ENCODE measurements at regions not wholly inside any gene's neighbourhood (a gene's known extent, or its start where the extent isn't known, plus 50 kb on each side); places are given as distances from the start of the nearest gene placed in this dataset.

DNA sequence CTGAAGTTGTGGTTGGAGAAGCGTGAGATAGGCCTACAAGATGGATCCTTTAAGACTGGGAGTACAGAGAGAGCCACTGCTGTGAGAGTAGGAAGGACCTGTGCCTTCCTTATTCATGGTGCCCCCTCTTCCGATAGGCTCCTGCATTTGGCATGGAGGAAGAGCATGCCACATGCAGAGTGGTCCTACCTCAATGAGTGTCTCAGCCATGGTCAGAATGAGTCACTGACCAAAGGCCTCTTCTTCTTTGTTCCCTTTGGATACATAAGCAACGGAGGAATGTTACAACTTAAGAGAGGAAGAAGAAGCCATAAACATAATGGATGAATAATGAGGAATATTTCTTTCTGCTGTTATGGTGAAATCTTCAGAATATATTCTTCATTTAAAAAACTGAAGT lies 681.2 kb upstream of the GRM7 start:
- Histone ChIP-seq H3K36me3 (ENCODE audit: low read length) (no peaks in the 10 kb centered on the region), H3K9me2 (replicated peaks; ENCODE audit: insufficient read depth, low read length) (no peaks in the 10 kb centered on the region), H3K9me3 (ENCODE audit: insufficient read depth, low read length) (no peaks in the 10 kb centered on the region), H3K27ac (ENCODE audit: low read depth, low read length) (no peak overlapping the region), H3K4me2 (ENCODE audit: low read depth, low read length, poor library complexity, severe bottlenecking) (no peak overlapping the region), H3K79me2 (ENCODE audit: insufficient read depth, low read length) (no peaks in the 10 kb centered on the region), H4K20me1 (ENCODE audit: low read depth, low read length) (no peaks in the 10 kb centered on the region), H3K27me3 (ENCODE audit: low read length) (no peaks in the 10 kb centered on the region), H3K9ac (ENCODE audit: low read length) (no peak overlapping the region), H3F3A (ENCODE audit: insufficient read depth) (no peaks in the 10 kb centered on the region), H3K4me3 (ENCODE audit: insufficient read depth, low read length, poor library complexity, severe bottlenecking) (no peak overlapping the region), H2AFZ (ENCODE audit: low read depth, low read length, severe bottlenecking) (no peak overlapping the region)
- TF ChIP-seq, protein P1, sequence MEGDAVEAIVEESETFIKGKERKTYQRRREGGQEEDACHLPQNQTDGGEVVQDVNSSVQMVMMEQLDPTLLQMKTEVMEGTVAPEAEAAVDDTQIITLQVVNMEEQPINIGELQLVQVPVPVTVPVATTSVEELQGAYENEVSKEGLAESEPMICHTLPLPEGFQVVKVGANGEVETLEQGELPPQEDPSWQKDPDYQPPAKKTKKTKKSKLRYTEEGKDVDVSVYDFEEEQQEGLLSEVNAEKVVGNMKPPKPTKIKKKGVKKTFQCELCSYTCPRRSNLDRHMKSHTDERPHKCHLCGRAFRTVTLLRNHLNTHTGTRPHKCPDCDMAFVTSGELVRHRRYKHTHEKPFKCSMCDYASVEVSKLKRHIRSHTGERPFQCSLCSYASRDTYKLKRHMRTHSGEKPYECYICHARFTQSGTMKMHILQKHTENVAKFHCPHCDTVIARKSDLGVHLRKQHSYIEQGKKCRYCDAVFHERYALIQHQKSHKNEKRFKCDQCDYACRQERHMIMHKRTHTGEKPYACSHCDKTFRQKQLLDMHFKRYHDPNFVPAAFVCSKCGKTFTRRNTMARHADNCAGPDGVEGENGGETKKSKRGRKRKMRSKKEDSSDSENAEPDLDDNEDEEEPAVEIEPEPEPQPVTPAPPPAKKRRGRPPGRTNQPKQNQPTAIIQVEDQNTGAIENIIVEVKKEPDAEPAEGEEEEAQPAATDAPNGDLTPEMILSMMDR (IDR thresholded peaks at IDR 0.05; ENCODE audit: insufficient read depth, low read length, poor library complexity, severe bottlenecking), result no peak
- no peak for TF ChIP-seq EZH2phosphoT487 (conservative IDR thresholded peaks at IDR 0.05; ENCODE audit: low read length)

DNA sequence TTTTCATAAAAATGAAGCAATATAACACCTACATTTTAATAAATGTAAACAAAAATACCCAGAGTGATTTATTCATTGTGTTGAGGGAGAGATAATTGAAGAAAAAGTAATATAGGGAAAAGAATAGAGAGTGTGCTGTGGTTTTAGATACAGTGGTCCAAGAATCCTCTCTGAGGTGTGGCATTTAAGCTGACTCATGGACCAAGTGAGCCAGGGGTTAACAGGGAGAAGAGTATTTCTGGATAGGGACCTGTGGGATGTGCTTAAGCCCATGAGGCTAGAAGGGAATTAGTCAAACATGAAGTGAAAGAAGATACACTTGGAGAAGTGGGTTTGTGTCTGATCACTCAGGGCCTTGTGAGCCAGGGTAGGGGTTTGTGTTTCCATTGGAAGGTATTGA lies 680.7 kb upstream of the GRM7 start:
- H2AFZ ChIP-seq (ENCODE audit: low read depth, low read length, severe bottlenecking), result no peak overlapping the region
- H3K79me2 ChIP-seq (ENCODE audit: insufficient read depth, low read length), result no peaks in the 10 kb centered on the region
- no peak for TF ChIP-seq EZH2phosphoT487 (conservative IDR thresholded peaks at IDR 0.05; ENCODE audit: low read length)
- TF ChIP-seq, protein P1 (IDR thresholded peaks at IDR 0.05; ENCODE audit: insufficient read depth, low read length, poor library complexity, severe bottlenecking), result no peak
- no peak overlapping the region for H3K9ac ChIP-seq (ENCODE audit: low read length)
- no peak overlapping the region for H3K4me2 ChIP-seq (ENCODE audit: low read depth, low read length, poor library complexity, severe bottlenecking)
- H3K9me3 ChIP-seq (ENCODE audit: insufficient read depth, low read length), result no peaks in the 10 kb centered on the region
- H3F3A ChIP-seq (ENCODE audit: insufficient read depth), result no peaks in the 10 kb centered on the region
- no peaks in the 10 kb centered on the region for H3K36me3 ChIP-seq (ENCODE audit: low read length)
- no peak overlapping the region for H3K4me3 ChIP-seq (ENCODE audit: insufficient read depth, low read length, poor library complexity, severe bottlenecking)
- H3K27ac ChIP-seq (ENCODE audit: low read depth, low read length), result no peak overlapping the region
- no peaks in the 10 kb centered on the region for H4K20me1 ChIP-seq (ENCODE audit: low read depth, low read length)
- H3K27me3 ChIP-seq (ENCODE audit: low read length), result no peaks in the 10 kb centered on the region
- H3K9me2 ChIP-seq (replicated peaks; ENCODE audit: insufficient read depth, low read length), result no peaks in the 10 kb centered on the region

DNA sequence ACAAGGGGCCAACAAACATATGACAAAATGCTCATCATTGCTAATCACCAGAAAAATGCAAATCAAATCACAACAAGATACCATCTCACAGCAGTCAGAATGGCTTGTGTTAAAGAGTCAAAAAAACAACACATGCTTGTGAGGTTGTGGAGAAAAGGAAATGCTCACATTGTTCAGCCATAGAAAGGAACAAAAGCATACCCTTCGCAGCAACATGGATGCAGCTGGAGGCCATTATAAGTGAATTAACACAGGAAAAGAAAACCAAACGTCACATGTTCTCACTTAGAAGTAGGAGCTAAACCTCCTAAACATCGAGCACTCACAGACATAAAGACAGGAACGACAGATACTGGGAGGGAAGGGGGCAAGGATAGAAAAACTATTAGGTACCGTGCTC lies 678.4 kb upstream of the GRM7 start:
- H3K9ac ChIP-seq (ENCODE audit: low read length), result no peak overlapping the region
- H3F3A ChIP-seq (ENCODE audit: insufficient read depth), result no peaks in the 10 kb centered on the region
- H3K9me3 ChIP-seq (ENCODE audit: insufficient read depth, low read length), result no peaks in the 10 kb centered on the region
- H3K27ac ChIP-seq (ENCODE audit: low read depth, low read length), result no peak overlapping the region
- H2AFZ ChIP-seq (ENCODE audit: low read depth, low read length, severe bottlenecking), result no peak overlapping the region
- no peaks in the 10 kb centered on the region for H3K9me2 ChIP-seq (replicated peaks; ENCODE audit: insufficient read depth, low read length)
- no peaks in the 10 kb centered on the region for H3K36me3 ChIP-seq (ENCODE audit: low read length)
- no peaks in the 10 kb centered on the region for H3K27me3 ChIP-seq (ENCODE audit: low read length)
- H3K4me3 ChIP-seq (ENCODE audit: insufficient read depth, low read length, poor library complexity, severe bottlenecking), result no peak overlapping the region
- H4K20me1 ChIP-seq (ENCODE audit: low read depth, low read length), result no peaks in the 10 kb centered on the region
- H3K79me2 ChIP-seq (ENCODE audit: insufficient read depth, low read length), result no peaks in the 10 kb centered on the region
- TF ChIP-seq EZH2phosphoT487 (conservative IDR thresholded peaks at IDR 0.05; ENCODE audit: low read length), result no peak
- TF ChIP-seq, protein P1 (IDR thresholded peaks at IDR 0.05; ENCODE audit: insufficient read depth, low read length, poor library complexity, severe bottlenecking), result no peak
- H3K4me2 ChIP-seq (ENCODE audit: low read depth, low read length, poor library complexity, severe bottlenecking), result no peak overlapping the region

DNA sequence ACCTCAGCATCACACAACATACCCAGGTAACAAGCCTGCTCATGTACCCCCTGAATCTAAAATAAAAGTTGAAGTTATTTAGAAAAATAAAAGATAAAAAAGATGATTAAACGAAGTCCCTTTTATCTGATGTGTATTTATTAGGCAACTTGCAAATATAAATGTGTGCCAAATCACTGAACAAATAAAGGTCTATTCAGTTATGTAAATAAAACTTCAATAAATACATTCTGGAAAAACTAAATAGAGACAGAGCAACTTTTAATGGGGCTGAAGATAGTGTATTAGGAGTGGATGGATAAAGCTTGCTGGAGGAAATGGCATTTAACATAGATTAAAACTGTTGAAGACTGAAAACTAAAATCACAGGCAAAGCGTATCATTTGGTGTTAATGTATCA lies 678.0 kb upstream of the GRM7 start:
- no peak for TF ChIP-seq EZH2phosphoT487 (conservative IDR thresholded peaks at IDR 0.05; ENCODE audit: low read length)
- TF ChIP-seq, protein P1 (IDR thresholded peaks at IDR 0.05; ENCODE audit: insufficient read depth, low read length, poor library complexity, severe bottlenecking), result no peak
- H3K9ac ChIP-seq (ENCODE audit: low read length), result no peak overlapping the region
- no peaks in the 10 kb centered on the region for H3F3A ChIP-seq (ENCODE audit: insufficient read depth)
- H3K4me2 ChIP-seq (ENCODE audit: low read depth, low read length, poor library complexity, severe bottlenecking), result no peak overlapping the region
- H3K27ac ChIP-seq (ENCODE audit: low read depth, low read length), result no peak overlapping the region
- no peak overlapping the region for H2AFZ ChIP-seq (ENCODE audit: low read depth, low read length, severe bottlenecking)
- no peaks in the 10 kb centered on the region for H4K20me1 ChIP-seq (ENCODE audit: low read depth, low read length)
- no peaks in the 10 kb centered on the region for H3K36me3 ChIP-seq (ENCODE audit: low read length)
- H3K9me3 ChIP-seq (ENCODE audit: insufficient read depth, low read length), result no peaks in the 10 kb centered on the region
- no peaks in the 10 kb centered on the region for H3K9me2 ChIP-seq (replicated peaks; ENCODE audit: insufficient read depth, low read length)
- H3K27me3 ChIP-seq (ENCODE audit: low read length), result no peaks in the 10 kb centered on the region
- no peaks in the 10 kb centered on the region for H3K79me2 ChIP-seq (ENCODE audit: insufficient read depth, low read length)
- no peak overlapping the region for H3K4me3 ChIP-seq (ENCODE audit: insufficient read depth, low read length, poor library complexity, severe bottlenecking)
